CD14-positive monocyte (primary cell): ENCODE measurements at regions not wholly inside any gene's neighbourhood (a gene's known extent, or its start where the extent isn't known, plus 50 kb on each side); places are given as distances from the start of the nearest gene placed in this dataset.

ENCODE experiments used
- DNase-seq, 3 donors: peaks; one replicate each; pipeline ENCODE4 v3.0.0-alpha.2; 2011 to 2022
- H2AFZ ChIP-seq: 2 replicates; pipeline ENCODE4 v1.6.0; 2012; ENCODE audit warnings: mild to moderate bottlenecking, low read depth, low read length, inconsistent platforms; ENCODE audit not compliant: insufficient read depth, poor library complexity, severe bottlenecking
- H3K27ac ChIP-seq, 2 donors: 1 replicate in 1 of 2; 2 replicates in 1 of 2; pipeline ENCODE4 v1.5.1; 2012 to 2013; ENCODE audit warnings: low read length in 2 of 2, control low read depth in 1 of 2, inconsistent platforms in 1 of 2, low read depth in 1 of 2, mild to moderate bottlenecking in 1 of 2
- H3K27me3 ChIP-seq, 2 donors: one replicate each; pipeline versions ENCODE4 v1.6.0 to v1.6.1; 2011 to 2013; ENCODE audit warnings: low read length in 2 of 2; ENCODE audit not compliant: control insufficient read depth in 2 of 2, insufficient read depth in 2 of 2
- H3K36me3 ChIP-seq, 2 donors: replicated peaks in 1 of 2; 1 replicate in 1 of 2; 2 replicates in 1 of 2; pipeline versions ENCODE4 v1.5.1 to v1.6.1; 2012 to 2013; ENCODE audit warnings: low read length in 2 of 2, control low read depth in 1 of 2, inconsistent platforms in 1 of 2, mild to moderate bottlenecking in 1 of 2; ENCODE audit not compliant: insufficient read depth in 2 of 2, control insufficient read depth in 1 of 2
- H3K4me1 ChIP-seq, 2 donors: 1 replicate in 1 of 2; 2 replicates in 1 of 2; pipeline versions ENCODE4 v1.5.1 to v1.6.1; 2012 to 2013; ENCODE audit warnings: low read length in 2 of 2, control low read depth in 1 of 2, inconsistent platforms in 1 of 2, mild to moderate bottlenecking in 1 of 2, moderate library complexity in 1 of 2; ENCODE audit not compliant: insufficient read depth in 2 of 2, control insufficient read depth in 1 of 2
- H3K4me2 ChIP-seq: replicated peaks from 2 replicates; pipeline ENCODE3; 2012; ENCODE audit warnings: low read length, moderate library complexity, mild to moderate bottlenecking; ENCODE audit not compliant: poor library complexity, severe bottlenecking; ENCODE audit errors: extremely low read depth
- H3K4me3 ChIP-seq, 3 experiments: fragments of 200-600 bp in 1 of 3; sonication (generic) in 1 of 3; replicated peaks in 1 of 3; 1 replicate in 2 of 3; 2 replicates in 1 of 3; pipeline ENCODE4 v1.5.1; 2011 to 2013; ENCODE audit warnings: low read length in 3 of 3, mild to moderate bottlenecking in 3 of 3, control low read depth in 2 of 3, low read depth in 2 of 3, inconsistent platforms in 1 of 3, moderate library complexity in 1 of 3
- H3K79me2 ChIP-seq: 2 replicates; pipeline ENCODE4 v1.6.0; 2012; ENCODE audit warnings: mild to moderate bottlenecking, control low read depth, inconsistent platforms, low read length, moderate library complexity; ENCODE audit not compliant: insufficient read depth
- H3K9ac ChIP-seq: 2 replicates; pipeline ENCODE4 v1.6.0; 2017; ENCODE audit warnings: low read length, mild to moderate bottlenecking; ENCODE audit not compliant: insufficient read depth, poor library complexity, severe bottlenecking
- H3K9me3 ChIP-seq, 2 donors: replicated peaks in 1 of 2; 1 replicate in 1 of 2; 2 replicates in 1 of 2; pipeline versions ENCODE4 v1.5.1 to v1.6.1; 2012 to 2013; ENCODE audit warnings: low read length in 2 of 2, control low read depth in 1 of 2; ENCODE audit not compliant: control insufficient read depth in 1 of 2, insufficient read depth in 1 of 2
- H4K20me1 ChIP-seq: 2 replicates; pipeline ENCODE4 v1.6.0; 2012; ENCODE audit warnings: mild to moderate bottlenecking, low read length, control low read depth, moderate library complexity; ENCODE audit not compliant: insufficient read depth
- H3K27ac Mint-ChIP-seq, 7 donors: one replicate each; pipeline ENCODE4 v1.8.0; 2020; ENCODE audit warnings: mild to moderate bottlenecking in 7 of 7, mixed read lengths in 7 of 7, moderate library complexity in 6 of 7, inconsistent platforms in 2 of 7
- H3K27me3 Mint-ChIP-seq, 3 donors: one replicate each; pipeline ENCODE4 v1.8.0; 2021 to 2022; ENCODE audit warnings: low read depth in 3 of 3, mild to moderate bottlenecking in 3 of 3, mixed read lengths in 3 of 3, moderate library complexity in 3 of 3, inconsistent platforms in 1 of 3
- H3K36me3 Mint-ChIP-seq, 2 donors: one replicate each; pipeline ENCODE4 v1.8.0; 2020; ENCODE audit warnings: mixed read lengths in 2 of 2, inconsistent platforms in 1 of 2, mild to moderate bottlenecking in 1 of 2
- H3K4me1 Mint-ChIP-seq: one replicate; pipeline ENCODE4 v1.8.0; 2020; ENCODE audit warnings: mild to moderate bottlenecking, mixed read lengths
- H3K4me3 Mint-ChIP-seq, 2 donors: one replicate each; pipeline ENCODE4 v1.8.0; 2020; ENCODE audit warnings: mild to moderate bottlenecking in 2 of 2, mixed read lengths in 2 of 2, moderate library complexity in 1 of 2
- H3K9me3 Mint-ChIP-seq, 7 donors: one replicate each; pipeline ENCODE4 v1.8.0; 2020 to 2022; ENCODE audit warnings: mixed read lengths in 7 of 7, mild to moderate bottlenecking in 6 of 7, moderate library complexity in 6 of 7, inconsistent platforms in 2 of 7
- WGBS: methylation state at CpG from one replicate; pipeline ENCODE4 v1.1.5; 2013; ENCODE audit warnings: missing lambda C conversion rate; ENCODE audit not compliant: insufficient coverage; 5-methylcytosine and 5-hydroxymethylcytosine counted together
- intact Hi-C, 2 donors: fragments of 100-400 bp; cut with micrococcal nuclease; formaldehyde crosslinking; loops; one replicate each; pipeline versions ENCODE4 v1.15.0 to v1.15.1; 2023
- TF ChIP-seq, protein P1 (sequence below): fragments of 200-600 bp; IDR thresholded peaks from one replicate; pipeline ENCODE4 v1.8.0; 2022; ENCODE audit warnings: antibody characterized with exemption, mild to moderate bottlenecking

- no peaks in the 10 kb centered on the region for H3K4me1 ChIP-seq
- no peaks in the 10 kb centered on the region for H3K9me3 Mint-ChIP-seq
- peaks cover 0 to 1% (median 0%) of the 10 kb centered on the region in 3 donors for H3K27me3 Mint-ChIP-seq
- no peaks in the 10 kb centered on the region for H3K4me1 Mint-ChIP-seq
- no peak overlapping the region for H2AFZ ChIP-seq
- H4K20me1 ChIP-seq = no peaks in the 10 kb centered on the region
- H3K4me2 ChIP-seq = no peak overlapping the region
- intact Hi-C loops = loop anchor here in 1 of 2 donors (5.0 to 10.0 kb wide), 4 partner anchors 463 to 783 kb away; partner anchors contain the start of gene KCNJ1
- H3K9me3 ChIP-seq = no peaks in the 10 kb centered on the region
- TF ChIP-seq, protein P1, sequence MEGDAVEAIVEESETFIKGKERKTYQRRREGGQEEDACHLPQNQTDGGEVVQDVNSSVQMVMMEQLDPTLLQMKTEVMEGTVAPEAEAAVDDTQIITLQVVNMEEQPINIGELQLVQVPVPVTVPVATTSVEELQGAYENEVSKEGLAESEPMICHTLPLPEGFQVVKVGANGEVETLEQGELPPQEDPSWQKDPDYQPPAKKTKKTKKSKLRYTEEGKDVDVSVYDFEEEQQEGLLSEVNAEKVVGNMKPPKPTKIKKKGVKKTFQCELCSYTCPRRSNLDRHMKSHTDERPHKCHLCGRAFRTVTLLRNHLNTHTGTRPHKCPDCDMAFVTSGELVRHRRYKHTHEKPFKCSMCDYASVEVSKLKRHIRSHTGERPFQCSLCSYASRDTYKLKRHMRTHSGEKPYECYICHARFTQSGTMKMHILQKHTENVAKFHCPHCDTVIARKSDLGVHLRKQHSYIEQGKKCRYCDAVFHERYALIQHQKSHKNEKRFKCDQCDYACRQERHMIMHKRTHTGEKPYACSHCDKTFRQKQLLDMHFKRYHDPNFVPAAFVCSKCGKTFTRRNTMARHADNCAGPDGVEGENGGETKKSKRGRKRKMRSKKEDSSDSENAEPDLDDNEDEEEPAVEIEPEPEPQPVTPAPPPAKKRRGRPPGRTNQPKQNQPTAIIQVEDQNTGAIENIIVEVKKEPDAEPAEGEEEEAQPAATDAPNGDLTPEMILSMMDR = no peak
- no peaks in the 10 kb centered on the region for H3K27me3 ChIP-seq
- H3K36me3 ChIP-seq = no peaks in the 10 kb centered on the region
- H3K9ac ChIP-seq = no peak overlapping the region
- no peaks in the 10 kb centered on the region for H3K79me2 ChIP-seq
- no peak for DNase-seq
- no peak overlapping the region for H3K27ac ChIP-seq
- 90% methylated on average over 2 of the region's 4 CpGs for WGBS
- no peak overlapping the region for H3K4me3 Mint-ChIP-seq
- H3K27ac Mint-ChIP-seq = no peak overlapping the region
- no peaks in the 10 kb centered on the region for H3K36me3 Mint-ChIP-seq
- no peak overlapping the region for H3K4me3 ChIP-seq
Observed at GRCh38 chr11:128171506-128171905, 415.9 kb downstream of the ETS1 start.

GRCh38 chr11:128165572-128165971, 421.8 kb downstream of the ETS1 start:
- Histone ChIP-seq H3K4me2 (no peak overlapping the region), H4K20me1 (no peaks in the 10 kb centered on the region), H3K27ac (no peak overlapping the region), H2AFZ (no peak overlapping the region), H3K27me3 (no peaks in the 10 kb centered on the region), H3K9me3 (no peaks in the 10 kb centered on the region), H3K9ac (no peak overlapping the region), H3K4me1 (peaks cover 18% of the 10 kb centered on the region in 2 donors), H3K4me3 (no peak overlapping the region), H3K79me2 (no peaks in the 10 kb centered on the region), H3K36me3 (no peaks in the 10 kb centered on the region)
- Mint-ChIP-seq H3K9me3 (no peaks in the 10 kb centered on the region), H3K36me3 (no peaks in the 10 kb centered on the region), H3K4me1 (peaks cover 19% of the 10 kb centered on the region), H3K27ac (no peak overlapping the region), H3K4me3 (no peak overlapping the region), H3K27me3 (peaks cover 0 to 1% (median 0%) of the 10 kb centered on the region in 3 donors)
- TF ChIP-seq, protein P1 = no peak
- intact Hi-C loops = loop anchor here in 1 of 2 donors (10.0 kb wide), 1 partner anchor 459 kb away; no protein-coding TSS in a partner anchor
- DNase-seq = no peak
- WGBS = 17% methylated on average over 3 of the region's 4 CpGs
